ENCODE measurements at regions not wholly inside any gene's neighbourhood (a gene's known extent, or its start where the extent isn't known, plus 50 kb on each side); places are given as distances from the start of the nearest gene placed in this dataset.
"Not testable (repeated sequence)": the region's sequence is repeated elsewhere in the genome, so short reads cannot be mapped to it uniquely, and the experiment has no call there.

DNA sequence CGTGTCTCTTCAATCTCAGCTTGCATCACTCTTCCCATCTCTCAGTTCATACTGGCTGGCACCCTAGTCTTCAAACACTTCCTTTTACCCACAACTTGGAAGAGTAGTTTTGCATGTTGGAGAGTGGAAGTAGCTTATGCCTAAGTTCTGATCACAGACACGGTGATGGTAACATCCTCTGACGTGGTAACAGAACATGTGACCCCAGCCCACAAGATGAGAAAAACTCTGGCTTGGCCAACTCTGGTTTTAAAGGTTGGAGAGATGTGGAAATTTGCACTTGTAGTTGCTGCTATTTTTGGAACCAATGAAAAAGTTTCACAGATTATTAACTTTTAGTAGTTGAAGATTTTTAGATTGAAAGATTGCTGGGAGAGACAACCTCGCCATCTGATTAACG is 155.4 kb upstream of the SLC35G4 start:
- Histone ChIP-seq H3K27ac (ENCODE audit: low read depth, low read length) (no peak overlapping the region), H3K4me3 (ENCODE audit: low read length) (no peak overlapping the region), H3K4me1 (ENCODE audit: control insufficient read depth, insufficient read depth, low read length) (no peaks in the 10 kb centered on the region), H3K27me3 (ENCODE audit: control insufficient read depth, insufficient read depth, low read length, poor library complexity, severe bottlenecking) (no peaks in the 10 kb centered on the region), H3K9me3 (ENCODE audit: control insufficient read depth, low read length) (no peaks in the 10 kb centered on the region), H3K36me3 (ENCODE audit: control insufficient read depth, insufficient read depth, low read length) (no peaks in the 10 kb centered on the region), H3K9ac (ENCODE audit: extremely low read depth, low read length, poor library complexity, severe bottlenecking) (no peak overlapping the region)
- 83 to 85% methylated on average over 2 to 5 of the region's 5 CpGs for WGBS, 2 experiments (ENCODE audit: insufficient coverage in 1 of 2, insufficient read length in 1 of 2)
- DNase-seq: no peak
- no peaks in the 10 kb centered on the region for H3K27me3 Mint-ChIP-seq (ENCODE audit: insufficient read depth)
- no peak overlapping the region for H3K27ac Mint-ChIP-seq
- no peaks in the 10 kb centered on the region for H3K4me1 Mint-ChIP-seq
- H3K9me3 Mint-ChIP-seq: peaks cover 14% of the 10 kb centered on the region
- no peak overlapping the region for H3K4me3 Mint-ChIP-seq
- no peaks in the 10 kb centered on the region for H3K36me3 Mint-ChIP-seq (ENCODE audit: low read depth)
- TF ChIP-seq, protein P1, sequence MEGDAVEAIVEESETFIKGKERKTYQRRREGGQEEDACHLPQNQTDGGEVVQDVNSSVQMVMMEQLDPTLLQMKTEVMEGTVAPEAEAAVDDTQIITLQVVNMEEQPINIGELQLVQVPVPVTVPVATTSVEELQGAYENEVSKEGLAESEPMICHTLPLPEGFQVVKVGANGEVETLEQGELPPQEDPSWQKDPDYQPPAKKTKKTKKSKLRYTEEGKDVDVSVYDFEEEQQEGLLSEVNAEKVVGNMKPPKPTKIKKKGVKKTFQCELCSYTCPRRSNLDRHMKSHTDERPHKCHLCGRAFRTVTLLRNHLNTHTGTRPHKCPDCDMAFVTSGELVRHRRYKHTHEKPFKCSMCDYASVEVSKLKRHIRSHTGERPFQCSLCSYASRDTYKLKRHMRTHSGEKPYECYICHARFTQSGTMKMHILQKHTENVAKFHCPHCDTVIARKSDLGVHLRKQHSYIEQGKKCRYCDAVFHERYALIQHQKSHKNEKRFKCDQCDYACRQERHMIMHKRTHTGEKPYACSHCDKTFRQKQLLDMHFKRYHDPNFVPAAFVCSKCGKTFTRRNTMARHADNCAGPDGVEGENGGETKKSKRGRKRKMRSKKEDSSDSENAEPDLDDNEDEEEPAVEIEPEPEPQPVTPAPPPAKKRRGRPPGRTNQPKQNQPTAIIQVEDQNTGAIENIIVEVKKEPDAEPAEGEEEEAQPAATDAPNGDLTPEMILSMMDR (conservative IDR thresholded peaks at IDR 0.05): no peak

DNA sequence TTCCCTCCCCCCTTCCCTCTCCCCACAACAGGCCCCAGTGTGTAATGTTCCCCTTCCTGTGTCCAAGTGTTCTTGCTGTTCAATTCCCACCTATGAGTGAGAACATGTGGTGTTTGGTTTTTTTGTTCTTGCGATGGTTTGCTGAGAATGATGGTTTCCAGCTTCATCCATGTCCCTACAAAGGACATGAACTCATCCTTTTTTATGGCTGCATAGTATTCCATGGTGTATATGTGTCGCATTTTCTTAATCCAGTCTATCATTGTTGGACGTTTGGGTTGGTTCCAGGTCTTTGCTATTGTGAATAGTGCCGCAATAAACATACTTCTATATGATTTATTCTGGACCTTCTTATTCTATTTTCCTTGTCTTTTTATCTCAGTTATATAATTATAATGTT is 165.2 kb upstream of the SLC35G4 start:
- not testable (repeated sequence) for H3K4me1 Mint-ChIP-seq; H3K9me3 ChIP-seq (ENCODE audit: control insufficient read depth, low read length); H3K4me3 Mint-ChIP-seq

DNA sequence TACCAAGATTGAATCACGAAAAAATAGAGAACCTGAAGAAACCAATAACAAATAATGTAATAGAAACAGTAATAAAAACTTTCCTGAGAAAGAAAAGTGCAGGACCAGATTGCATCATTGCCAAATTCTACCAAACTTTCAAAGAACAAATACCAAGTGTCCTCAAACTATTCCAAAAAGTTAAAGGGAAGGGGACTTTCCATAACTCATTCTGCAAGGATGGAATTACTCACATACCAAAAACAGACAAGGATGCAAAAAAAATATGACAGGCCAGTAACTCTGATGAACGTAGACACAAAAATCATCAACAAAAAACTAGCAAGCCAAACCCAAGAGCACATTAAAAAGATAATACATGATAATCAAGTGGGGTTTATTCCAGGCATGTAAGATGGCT is 172.3 kb upstream of the SLC35G4 start:
- no peaks in the 10 kb centered on the region for H3K9me3 Mint-ChIP-seq
- H3K4me3 Mint-ChIP-seq: no peak overlapping the region
- H3K4me1 Mint-ChIP-seq: no peaks in the 10 kb centered on the region

More for the DNA sequence above, 165.2 kb upstream of the SLC35G4 start:
- not testable (repeated sequence) for H3K27ac Mint-ChIP-seq; H3K4me1 ChIP-seq (ENCODE audit: control insufficient read depth, insufficient read depth, low read length); H3K36me3 ChIP-seq (ENCODE audit: control insufficient read depth, insufficient read depth, low read length); H3K27me3 Mint-ChIP-seq (ENCODE audit: insufficient read depth); H3K27ac ChIP-seq (ENCODE audit: low read depth, low read length); H3K36me3 Mint-ChIP-seq (ENCODE audit: low read depth); H3K9ac ChIP-seq (ENCODE audit: extremely low read depth, low read length, poor library complexity, severe bottlenecking); H3K4me3 ChIP-seq (ENCODE audit: low read length); DNase-seq; H3K27me3 ChIP-seq (ENCODE audit: control insufficient read depth, insufficient read depth, low read length, poor library complexity, severe bottlenecking)
- 100% methylated on average over 2 of the region's 4 CpGs; no CpG with 5 or more reads in 1 of the 2 experiments for WGBS, 2 experiments (ENCODE audit: insufficient coverage in 1 of 2, insufficient read length in 1 of 2)
- H3K9me3 Mint-ChIP-seq: peaks cover 11% of the 10 kb centered on the region

More for the DNA sequence above, 172.3 kb upstream of the SLC35G4 start:
- H3K4me3 ChIP-seq (ENCODE audit: low read length): no peak overlapping the region
- no peak for DNase-seq
- Mint-ChIP-seq H3K27ac (no peak overlapping the region), H3K36me3 (ENCODE audit: low read depth) (no peaks in the 10 kb centered on the region), H3K27me3 (ENCODE audit: insufficient read depth) (peaks cover 6% of the 10 kb centered on the region)
- WGBS, 2 experiments (ENCODE audit: insufficient coverage in 1 of 2, insufficient read length in 1 of 2): 43% methylated on average over 1 of the region's 2 CpGs; no CpG with 5 or more reads in 1 of the 2 experiments
- H3K9me3 ChIP-seq (ENCODE audit: control insufficient read depth, low read length): no peaks in the 10 kb centered on the region
- no peaks in the 10 kb centered on the region for H3K4me1 ChIP-seq (ENCODE audit: control insufficient read depth, insufficient read depth, low read length)
- peaks cover 16% of the 10 kb centered on the region for H3K27me3 ChIP-seq (ENCODE audit: control insufficient read depth, insufficient read depth, low read length, poor library complexity, severe bottlenecking)
- TF ChIP-seq, protein P1 (conservative IDR thresholded peaks at IDR 0.05): no peak
- H3K36me3 ChIP-seq (ENCODE audit: control insufficient read depth, insufficient read depth, low read length): no peaks in the 10 kb centered on the region
- no peak overlapping the region for H3K9ac ChIP-seq (ENCODE audit: extremely low read depth, low read length, poor library complexity, severe bottlenecking)
- no peak overlapping the region for H3K27ac ChIP-seq (ENCODE audit: low read depth, low read length)
